Endodermal cell (in vitro differentiated cells): ENCODE measurements at regions not wholly inside any gene's neighbourhood (a gene's known extent, or its start where the extent isn't known, plus 50 kb on each side); places are given as distances from the start of the nearest gene placed in this dataset.
"Not testable (repeated sequence)": the region's sequence is repeated elsewhere in the genome, so short reads cannot be mapped to it uniquely, and the experiment has no call there.

ENCODE experiments used
- DNase-seq: peaks from one replicate; pipeline ENCODE4 v3.0.0-alpha.2; 2017
- H3K27ac ChIP-seq: 2 replicates; pipeline ENCODE4 v1.5.1; 2013; ENCODE audit warnings: mild to moderate bottlenecking, low read depth, low read length, moderate library complexity
- H3K27me3 ChIP-seq: 2 replicates; pipeline ENCODE4 v1.6.1; 2013; ENCODE audit warnings: mild to moderate bottlenecking, low read length, moderate library complexity; ENCODE audit not compliant: insufficient read depth, control insufficient read depth, poor library complexity, severe bottlenecking
- H3K36me3 ChIP-seq: 2 replicates; pipeline ENCODE4 v1.7.0; 2013; ENCODE audit warnings: mild to moderate bottlenecking, low read length, moderate library complexity; ENCODE audit not compliant: control insufficient read depth, insufficient read depth
- H3K4me1 ChIP-seq: one replicate; pipeline ENCODE4 v1.7.0; 2013; ENCODE audit warnings: low read length; ENCODE audit not compliant: control insufficient read depth, insufficient read depth
- H3K4me3 ChIP-seq: 2 replicates; pipeline ENCODE4 v1.5.1; 2013; ENCODE audit warnings: mild to moderate bottlenecking, low read length, moderate library complexity
- H3K9ac ChIP-seq: 2 replicates; pipeline ENCODE4 v1.6.1; 2013; ENCODE audit warnings: mild to moderate bottlenecking, low read length, moderate library complexity; ENCODE audit not compliant: poor library complexity, severe bottlenecking; ENCODE audit errors: extremely low read depth
- H3K9me3 ChIP-seq: 2 replicates; pipeline ENCODE4 v1.6.1; 2013; ENCODE audit warnings: mild to moderate bottlenecking, low read length, moderate library complexity; ENCODE audit not compliant: control insufficient read depth
- H3K27ac Mint-ChIP-seq: 2 replicates; pipeline ENCODE4 v1.8.0; 2020; ENCODE audit warnings: mixed read lengths
- H3K27me3 Mint-ChIP-seq: 2 replicates; pipeline ENCODE4 v1.8.0; 2021; ENCODE audit warnings: mild to moderate bottlenecking, mixed read lengths; ENCODE audit not compliant: insufficient read depth
- H3K36me3 Mint-ChIP-seq: 2 replicates; pipeline ENCODE4 v1.8.0; 2020; ENCODE audit warnings: low read depth, mixed read lengths
- H3K4me1 Mint-ChIP-seq: 2 replicates; pipeline ENCODE4 v1.8.0; 2020; ENCODE audit warnings: mixed read lengths
- H3K4me3 Mint-ChIP-seq: 2 replicates; pipeline ENCODE4 v1.8.0; 2020; ENCODE audit warnings: mild to moderate bottlenecking, moderate library complexity, mixed read lengths
- H3K9me3 Mint-ChIP-seq: 2 replicates; pipeline ENCODE4 v1.8.0; 2020; ENCODE audit warnings: mild to moderate bottlenecking, mixed read lengths
- CTCF ChIP-seq: fragments of 200-600 bp; sonication (generic); conservative IDR thresholded peaks from 2 replicates; pipeline ENCODE4 v1.5.0; 2021; ENCODE audit warnings: antibody characterized with exemption, mild to moderate bottlenecking
- WGBS, 2 experiments: methylation state at CpG; one replicate each; pipeline versions ENCODE4 v1.1.5 to v1.1.7; 2013; ENCODE audit warnings: missing lambda C conversion rate in 2 of 2, mixed read lengths in 1 of 2; ENCODE audit not compliant: insufficient coverage in 1 of 2, insufficient read length in 1 of 2; 5-methylcytosine and 5-hydroxymethylcytosine counted together

GRCh38 chr6:112967974-112968373 lies 620.8 kb downstream of the RFPL4B start:
- DNase-seq, result no peak
- H3K4me3 ChIP-seq, result no peak overlapping the region
- H3K9ac ChIP-seq, result no peak overlapping the region
- no peak overlapping the region for H3K4me3 Mint-ChIP-seq
- no peaks in the 10 kb centered on the region for H3K27me3 Mint-ChIP-seq
- H3K36me3 ChIP-seq, result no peaks in the 10 kb centered on the region
- WGBS, 2 experiments, result 93% methylated on average over 1 of the region's 1 CpG; no CpG with 5 or more reads in 1 of the 2 experiments
- H3K27ac Mint-ChIP-seq, result no peak overlapping the region
- H3K9me3 Mint-ChIP-seq, result peaks cover 23% of the 10 kb centered on the region
- no peaks in the 10 kb centered on the region for H3K27me3 ChIP-seq
- H3K4me1 ChIP-seq, result no peaks in the 10 kb centered on the region
- no peak overlapping the region for H3K27ac ChIP-seq
- H3K9me3 ChIP-seq, result peaks cover 21% of the 10 kb centered on the region
- H3K36me3 Mint-ChIP-seq, result no peaks in the 10 kb centered on the region
- H3K4me1 Mint-ChIP-seq, result no peaks in the 10 kb centered on the region
- TF ChIP-seq CTCF, result no peak

GRCh38 chr6:112971651-112972050 lies 624.5 kb downstream of the RFPL4B start:
- H3K9me3 ChIP-seq, result peaks cover 21% of the 10 kb centered on the region
- no peaks in the 10 kb centered on the region for H3K4me1 ChIP-seq
- Mint-ChIP-seq H3K36me3 (no peaks in the 10 kb centered on the region), H3K27ac (no peak overlapping the region), H3K9me3 (peaks cover 23% of the 10 kb centered on the region), H3K27me3 (no peaks in the 10 kb centered on the region), H3K4me1 (no peaks in the 10 kb centered on the region), H3K4me3 (no peak overlapping the region)
- no peaks in the 10 kb centered on the region for H3K36me3 ChIP-seq
- H3K4me3 ChIP-seq, result no peak overlapping the region
- 94% methylated on average over 1 of the region's 1 CpG; no CpG with 5 or more reads in 1 of the 2 experiments for WGBS, 2 experiments
- no peak for DNase-seq
- H3K9ac ChIP-seq, result no peak overlapping the region
- H3K27me3 ChIP-seq, result no peaks in the 10 kb centered on the region
- H3K27ac ChIP-seq, result no peak overlapping the region
- TF ChIP-seq CTCF, result no peak

- H3K27ac Mint-ChIP-seq, H3K9ac ChIP-seq, H3K9me3 Mint-ChIP-seq, H3K36me3 Mint-ChIP-seq, H3K4me3 ChIP-seq, H3K27me3 Mint-ChIP-seq, H3K27me3 ChIP-seq, H3K4me3 Mint-ChIP-seq, H3K36me3 ChIP-seq, H3K4me1 ChIP-seq, H3K27ac ChIP-seq, H3K4me1 Mint-ChIP-seq, H3K9me3 ChIP-seq, DNase-seq: not testable (repeated sequence)
- 93 to 100% methylated on average over 2 to 3 of the region's 4 CpGs for WGBS, 2 experiments
Measured at GRCh38 chr6:112974931-112975330, 627.8 kb downstream of the RFPL4B start.

- not testable (repeated sequence) for H3K27me3 Mint-ChIP-seq, H3K4me3 Mint-ChIP-seq, H3K9ac ChIP-seq, H3K36me3 Mint-ChIP-seq, H3K4me1 Mint-ChIP-seq, H3K4me3 ChIP-seq, H3K27ac ChIP-seq, H3K9me3 ChIP-seq, H3K27me3 ChIP-seq, H3K36me3 ChIP-seq, H3K9me3 Mint-ChIP-seq, H3K27ac Mint-ChIP-seq, H3K4me1 ChIP-seq, DNase-seq
Measured at GRCh38 chr6:112976579-112976978, 629.4 kb downstream of the RFPL4B start.
